Ovary (tissue), 7 donors: ENCODE measurements at regions not wholly inside any gene's neighbourhood (a gene's known extent, or its start where the extent isn't known, plus 50 kb on each side); places are given as distances from the start of the nearest gene placed in this dataset.

Source experiments
- DNase-seq, 5 donors: peaks; one replicate each; pipeline ENCODE4 v3.0.0-alpha.2; 2019 to 2020
- H3K27ac ChIP-seq, 2 donors: fragments of 200-600 bp; one replicate each; pipeline versions ENCODE4 v1.5.1 to v1.8.0; 2019 to 2022
- H3K27me3 ChIP-seq: fragments of 200-600 bp; one replicate; pipeline ENCODE4 v1.8.0; 2022
- H3K36me3 ChIP-seq: fragments of 200-600 bp; sonication (generic); one replicate; pipeline ENCODE4 v1.5.1; 2019
- H3K4me1 ChIP-seq: one replicate; pipeline ENCODE4 v1.8.1; 2013; ENCODE audit warnings: mild to moderate bottlenecking, moderate library complexity; ENCODE audit not compliant: insufficient read depth
- H3K4me3 ChIP-seq: fragments of 200-600 bp; sonication (generic); one replicate; pipeline ENCODE4 v1.5.1; 2017
- H3K9me3 ChIP-seq, 2 donors: fragments of 200-600 bp in 1 of 2; sonication (generic) in 1 of 2; one replicate each; pipeline versions ENCODE4 v1.5.1 to v1.8.1; 2013 to 2019; ENCODE audit warnings: mild to moderate bottlenecking in 1 of 2, moderate library complexity in 1 of 2
- CTCF ChIP-seq, 3 donors: fragments of 450-650 bp in 2 of 3; fragments of 200-600 bp in 1 of 3; IDR thresholded peaks; one replicate each; pipeline versions ENCODE4 v1.5.1 to v1.8.0; 2016 to 2022; ENCODE audit warnings: antibody characterized with exemption in 3 of 3, mild to moderate bottlenecking in 1 of 3
- EP300 ChIP-seq: sonication (generic); formaldehyde crosslinking; IDR thresholded peaks from one replicate; pipeline ENCODE4 v1.6.1; 2017; ENCODE audit warnings: antibody characterized with exemption
- POLR2A ChIP-seq: fragments of 450-650 bp; IDR thresholded peaks from one replicate; pipeline ENCODE4 v1.6.1; 2017; ENCODE audit warnings: antibody characterized with exemption, mild to moderate bottlenecking, moderate library complexity
- WGBS, 3 donors: extraction: QIAGEN DNeasy Blood & Tissue Kit in 1 of 3; methylation state at CpG; one replicate each; pipeline versions ENCODE4 v1.1.5 to v1.1.7; 2013 to 2017; 5-methylcytosine and 5-hydroxymethylcytosine counted together
- intact Hi-C, 4 donors: fragments of 100-400 bp; cut with DNase I; formaldehyde crosslinking; loops; one replicate each; pipeline versions ENCODE4 v1.11.0 to v1.15.1; 2022 to 2023
- donor health status: DM: no; HTN: no; CAD: no; lungs with moderate emphysema.
- donor health status: DM: no; HTN: no; CAD: no.
- donor health status: Bipolar disorder and iron deficiency.
- donor health status: DM: no; HTN: no; CAD: no.
- donor health status: DM: yes; HTN: yes; CAD: no.

- H3K27ac ChIP-seq: no peak overlapping the region
- DNase-seq: no peak
- H3K4me1 ChIP-seq: no peaks in the 10 kb centered on the region
- WGBS, 3 donors: 37 to 56% (median 39%) methylated on average over 2 of the region's 2 CpGs
- intact Hi-C loops: no loop called here
- TF ChIP-seq EP300 (no peak), CTCF (IDR thresholded peaks at IDR 0.05) (no peak), POLR2A (no peak)
- no peaks in the 10 kb centered on the region for H3K36me3 ChIP-seq
- no peaks in the 10 kb centered on the region for H3K27me3 ChIP-seq
- H3K4me3 ChIP-seq: no peak overlapping the region
- no peaks in the 10 kb centered on the region for H3K9me3 ChIP-seq
These were observed 110.6 kb downstream of the LIG4 start for GRCh38 chr13:108104736-108105135.

GRCh38 chr13:108102771-108103170, 112.6 kb downstream of the LIG4 start:
- H3K9me3 ChIP-seq: no peaks in the 10 kb centered on the region
- no peaks in the 10 kb centered on the region for H3K36me3 ChIP-seq
- TF ChIP-seq EP300: no peak
- no peak for TF ChIP-seq POLR2A
- no peak for TF ChIP-seq CTCF (IDR thresholded peaks at IDR 0.05)
- no peaks in the 10 kb centered on the region for H3K4me1 ChIP-seq
- no peak overlapping the region for H3K4me3 ChIP-seq
- no peak for DNase-seq
- intact Hi-C loops: no loop called here
- 3 to 8% (median 5%) methylated on average over 6 of the region's 6 CpGs for WGBS, 3 donors
- no peak overlapping the region for H3K27ac ChIP-seq
- H3K27me3 ChIP-seq: no peaks in the 10 kb centered on the region

GRCh38 chr13:108096301-108096915, 118.9 kb downstream of the LIG4 start:
- H3K4me3 ChIP-seq: no peak overlapping the region
- DNase-seq: no peak
- 71 to 73% (median 73%) methylated on average over 5 of the region's 5 CpGs for WGBS, 3 donors
- H3K27me3 ChIP-seq: no peaks in the 10 kb centered on the region
- H3K27ac ChIP-seq: no peak overlapping the region
- no peaks in the 10 kb centered on the region for H3K36me3 ChIP-seq
- TF ChIP-seq CTCF (IDR thresholded peaks at IDR 0.05): no peak
- TF ChIP-seq EP300: no peak
- TF ChIP-seq POLR2A: no peak
- intact Hi-C loops: no loop called here
- H3K4me1 ChIP-seq: no peaks in the 10 kb centered on the region
- no peaks in the 10 kb centered on the region for H3K9me3 ChIP-seq

- 55 to 67% (median 61%) methylated on average over 2 of the region's 2 CpGs for WGBS, 3 donors
- no peak overlapping the region for H3K4me3 ChIP-seq
- DNase-seq: no peak
- no peaks in the 10 kb centered on the region for H3K9me3 ChIP-seq
- TF ChIP-seq CTCF (IDR thresholded peaks at IDR 0.05) (no peak), EP300 (no peak)
- no peak overlapping the region for H3K27ac ChIP-seq
- intact Hi-C loops: no loop called here
- no peaks in the 10 kb centered on the region for H3K4me1 ChIP-seq
- no peaks in the 10 kb centered on the region for H3K36me3 ChIP-seq
- H3K27me3 ChIP-seq: no peaks in the 10 kb centered on the region
These were observed 120.3 kb downstream of the LIG4 start for GRCh38 chr13:108095036-108095435.
